Neural cell (in vitro differentiated cells): ENCODE measurements at regions not wholly inside any gene's neighbourhood (a gene's known extent, or its start where the extent isn't known, plus 50 kb on each side); places are given as distances from the start of the nearest gene placed in this dataset.

Experiments used
- H2AFZ ChIP-seq: fragments of 200-600, 300-800 bp; sonication (generic), shearing (Covaris generic); 2 replicates; pipeline ENCODE4 v1.6.0; 2014; ENCODE audit warnings: low read depth, mild to moderate bottlenecking, antibody characterized with exemption, low read length, moderate library complexity
- H3F3A ChIP-seq: fragments of 200-600 bp; shearing (Covaris generic); 2 replicates; pipeline ENCODE4 v1.6.1; 2016; ENCODE audit warnings: mild to moderate bottlenecking, moderate library complexity, mixed read lengths, antibody characterized with exemption, low read length; ENCODE audit not compliant: insufficient read depth, poor library complexity, severe bottlenecking
- H3K27ac ChIP-seq: fragments of 200-600, 300-800 bp; sonication (generic), shearing (Covaris generic); 2 replicates; pipeline ENCODE4 v1.5.1; 2014; ENCODE audit warnings: mild to moderate bottlenecking, low read length, moderate library complexity
- H3K27me3 ChIP-seq: fragments of 300-800, 200-600 bp; sonication (generic), shearing (Covaris generic); 2 replicates; pipeline ENCODE4 v1.6.0; 2014; ENCODE audit warnings: mild to moderate bottlenecking, low read depth, low read length, moderate library complexity; ENCODE audit not compliant: insufficient read depth
- H3K36me3 ChIP-seq: fragments of 300-800, 200-600 bp; sonication (generic), shearing (Covaris generic); 2 replicates; pipeline ENCODE4 v1.5.1; 2014; ENCODE audit warnings: mild to moderate bottlenecking, antibody characterized with exemption, low read length, moderate library complexity; ENCODE audit not compliant: insufficient read depth
- H3K4me2 ChIP-seq: fragments of 300-800, 200-600 bp; sonication (generic), shearing (Covaris generic); 2 replicates; pipeline ENCODE4 v1.6.0; 2014; ENCODE audit warnings: mild to moderate bottlenecking, low read length
- H3K4me3 ChIP-seq: fragments of 300-800, 200-600 bp; sonication (generic), shearing (Covaris generic); 2 replicates; pipeline ENCODE4 v1.5.1; 2014; ENCODE audit warnings: mild to moderate bottlenecking, low read length, moderate library complexity
- H3K79me2 ChIP-seq: fragments of 200-600 bp; shearing (Covaris generic); replicated peaks from 2 replicates; pipeline ENCODE4 v1.6.0; 2014; ENCODE audit warnings: mild to moderate bottlenecking, low read length, moderate library complexity; ENCODE audit not compliant: insufficient read depth
- H3K9ac ChIP-seq: fragments of 300-800, 200-600 bp; sonication (generic), shearing (Covaris generic); 2 replicates; pipeline ENCODE4 v1.6.1; 2016; ENCODE audit warnings: mild to moderate bottlenecking, low read length, mixed read lengths
- H3K9me2 ChIP-seq: fragments of 200-600 bp; shearing (Covaris generic); 2 replicates; pipeline ENCODE4 v1.6.1; 2016; ENCODE audit warnings: mild to moderate bottlenecking, low read length, mixed read lengths; ENCODE audit not compliant: insufficient read depth
- H3K9me3 ChIP-seq: fragments of 200-600, 300-800 bp; sonication (generic), shearing (Covaris generic); 2 replicates; pipeline ENCODE4 v1.6.1; 2016; ENCODE audit warnings: mild to moderate bottlenecking, mixed run types, low read length, moderate library complexity, mixed read lengths
- H4K20me1 ChIP-seq: fragments of 200-600 bp; shearing (Covaris generic); 2 replicates; pipeline ENCODE4 v1.6.1; 2016; ENCODE audit warnings: mild to moderate bottlenecking, mixed run types; ENCODE audit not compliant: insufficient read depth
- EP300 ChIP-seq: fragments of 450-650 bp; conservative IDR thresholded peaks from 2 replicates; pipeline ENCODE4 v1.6.1; 2014; ENCODE audit warnings: antibody characterized with exemption, mild to moderate bottlenecking, moderate library complexity; ENCODE audit not compliant: poor library complexity, severe bottlenecking
- EZH2 ChIP-seq: fragments of 200-600, 300-800 bp; shearing (Covaris generic), sonication (generic); IDR thresholded peaks from 2 replicates; pipeline ENCODE4 v1.6.1; 2014; ENCODE audit warnings: antibody characterized with exemption, low read length, borderline replicate concordance, mild to moderate bottlenecking; ENCODE audit not compliant: insufficient read depth, poor library complexity, severe bottlenecking
- MXI1 ChIP-seq: fragments of 450-650 bp; conservative IDR thresholded peaks from 2 replicates; pipeline ENCODE4 v1.6.1; 2014; ENCODE audit warnings: antibody characterized with exemption, mild to moderate bottlenecking; ENCODE audit not compliant: poor library complexity, severe bottlenecking
- POLR2AphosphoS5 ChIP-seq: IDR thresholded peaks from 2 replicates; pipeline ENCODE4 v1.6.1; 2012
- RAD21 ChIP-seq: fragments of 450-650 bp; conservative IDR thresholded peaks from 2 replicates; pipeline ENCODE4 v1.6.1; 2014; ENCODE audit warnings: antibody characterized with exemption, mild to moderate bottlenecking, moderate library complexity
- SMC3 ChIP-seq: fragments of 450-650 bp; conservative IDR thresholded peaks from 2 replicates; pipeline ENCODE4 v1.6.1; 2014; ENCODE audit warnings: antibody characterized with exemption, mild to moderate bottlenecking, moderate library complexity; ENCODE audit not compliant: poor library complexity
- TAF1 ChIP-seq: IDR thresholded peaks from 2 replicates; pipeline ENCODE4 v1.6.1; 2012; ENCODE audit warnings: low read depth
- TF ChIP-seq, protein P1 (sequence below): fragments of 450-650 bp; IDR thresholded peaks from 2 replicates; pipeline ENCODE4 v1.5.1; 2014; ENCODE audit warnings: antibody characterized with exemption, mild to moderate bottlenecking, moderate library complexity; ENCODE audit not compliant: poor library complexity, severe bottlenecking
- TF ChIP-seq, protein P2 (sequence below): IDR thresholded peaks from 2 replicates; pipeline ENCODE4 v1.6.1; 2012; ENCODE audit warnings: borderline replicate concordance

DNA sequence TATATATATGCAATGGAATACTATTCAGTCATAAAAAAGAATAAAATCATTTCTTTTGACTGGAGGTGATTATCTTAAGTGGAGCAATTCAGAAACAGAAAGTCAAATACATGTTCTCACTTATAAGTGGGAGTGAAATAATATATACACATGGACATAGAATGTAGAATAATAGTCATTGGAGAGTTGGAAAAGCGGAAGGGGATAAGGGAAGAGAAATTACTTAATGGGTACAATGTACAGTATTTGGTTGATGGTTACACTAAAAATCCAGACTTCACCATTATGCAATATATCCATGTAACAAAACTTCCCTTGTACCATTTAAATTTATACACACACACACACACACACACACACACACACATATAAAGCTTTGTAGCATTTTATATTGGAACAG lies 84.3 kb downstream of the RAP2B start:
- no peak for TF ChIP-seq SMC3
- TF ChIP-seq POLR2AphosphoS5 = no peak
- no peak for TF ChIP-seq TAF1
- Histone ChIP-seq H3K9me3 (peaks cover 5% of the 10 kb centered on the region), H3K27ac (no peak overlapping the region), H3K4me2 (no peak overlapping the region), H3K79me2 (no peaks in the 10 kb centered on the region), H4K20me1 (no peaks in the 10 kb centered on the region), H3F3A (no peaks in the 10 kb centered on the region), H2AFZ (no peak overlapping the region), H3K9ac (no peak overlapping the region), H3K9me2 (no peaks in the 10 kb centered on the region), H3K27me3 (no peaks in the 10 kb centered on the region), H3K4me3 (no peak overlapping the region), H3K36me3 (no peaks in the 10 kb centered on the region)

DNA sequence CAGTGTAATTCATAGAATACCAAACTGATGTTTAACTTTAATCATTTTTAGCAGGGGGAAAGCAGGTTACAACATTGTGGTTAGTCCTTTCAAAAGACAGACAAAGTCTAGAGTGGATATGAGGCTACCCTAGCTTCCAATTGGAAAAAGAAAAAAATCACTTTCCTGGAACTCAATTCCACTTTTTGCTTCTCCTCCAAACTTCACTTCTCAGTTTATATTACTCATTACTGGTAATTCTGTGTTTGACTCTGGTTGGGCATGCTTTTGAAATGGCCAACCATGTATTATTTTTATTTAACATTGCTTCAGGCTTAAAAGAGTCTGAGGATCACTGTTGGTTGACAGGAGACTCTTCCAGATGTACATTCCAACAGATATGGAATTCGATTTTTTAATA lies 84.8 kb downstream of the RAP2B start:
- no peaks in the 10 kb centered on the region for H3K9me2 ChIP-seq

More for the DNA sequence above, 84.8 kb downstream of the RAP2B start:
- H3K36me3 ChIP-seq = no peaks in the 10 kb centered on the region
- H3K79me2 ChIP-seq = no peaks in the 10 kb centered on the region
- H3K27ac ChIP-seq = no peak overlapping the region
- H3K4me3 ChIP-seq = no peak overlapping the region
- H3F3A ChIP-seq = no peaks in the 10 kb centered on the region
- no peaks in the 10 kb centered on the region for H3K27me3 ChIP-seq
- no peak overlapping the region for H3K4me2 ChIP-seq
- no peak overlapping the region for H3K9ac ChIP-seq
- peaks cover 5% of the 10 kb centered on the region for H3K9me3 ChIP-seq
- no peak overlapping the region for H2AFZ ChIP-seq
- H4K20me1 ChIP-seq = no peaks in the 10 kb centered on the region
- TF ChIP-seq MXI1 (no peak), RAD21 (no peak), EZH2 (no peak), EP300 (no peak), POLR2AphosphoS5 (no peak), TAF1 (no peak), SMC3 (no peak)
- TF ChIP-seq, protein P1, sequence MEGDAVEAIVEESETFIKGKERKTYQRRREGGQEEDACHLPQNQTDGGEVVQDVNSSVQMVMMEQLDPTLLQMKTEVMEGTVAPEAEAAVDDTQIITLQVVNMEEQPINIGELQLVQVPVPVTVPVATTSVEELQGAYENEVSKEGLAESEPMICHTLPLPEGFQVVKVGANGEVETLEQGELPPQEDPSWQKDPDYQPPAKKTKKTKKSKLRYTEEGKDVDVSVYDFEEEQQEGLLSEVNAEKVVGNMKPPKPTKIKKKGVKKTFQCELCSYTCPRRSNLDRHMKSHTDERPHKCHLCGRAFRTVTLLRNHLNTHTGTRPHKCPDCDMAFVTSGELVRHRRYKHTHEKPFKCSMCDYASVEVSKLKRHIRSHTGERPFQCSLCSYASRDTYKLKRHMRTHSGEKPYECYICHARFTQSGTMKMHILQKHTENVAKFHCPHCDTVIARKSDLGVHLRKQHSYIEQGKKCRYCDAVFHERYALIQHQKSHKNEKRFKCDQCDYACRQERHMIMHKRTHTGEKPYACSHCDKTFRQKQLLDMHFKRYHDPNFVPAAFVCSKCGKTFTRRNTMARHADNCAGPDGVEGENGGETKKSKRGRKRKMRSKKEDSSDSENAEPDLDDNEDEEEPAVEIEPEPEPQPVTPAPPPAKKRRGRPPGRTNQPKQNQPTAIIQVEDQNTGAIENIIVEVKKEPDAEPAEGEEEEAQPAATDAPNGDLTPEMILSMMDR = no peak
- TF ChIP-seq, protein P2, sequence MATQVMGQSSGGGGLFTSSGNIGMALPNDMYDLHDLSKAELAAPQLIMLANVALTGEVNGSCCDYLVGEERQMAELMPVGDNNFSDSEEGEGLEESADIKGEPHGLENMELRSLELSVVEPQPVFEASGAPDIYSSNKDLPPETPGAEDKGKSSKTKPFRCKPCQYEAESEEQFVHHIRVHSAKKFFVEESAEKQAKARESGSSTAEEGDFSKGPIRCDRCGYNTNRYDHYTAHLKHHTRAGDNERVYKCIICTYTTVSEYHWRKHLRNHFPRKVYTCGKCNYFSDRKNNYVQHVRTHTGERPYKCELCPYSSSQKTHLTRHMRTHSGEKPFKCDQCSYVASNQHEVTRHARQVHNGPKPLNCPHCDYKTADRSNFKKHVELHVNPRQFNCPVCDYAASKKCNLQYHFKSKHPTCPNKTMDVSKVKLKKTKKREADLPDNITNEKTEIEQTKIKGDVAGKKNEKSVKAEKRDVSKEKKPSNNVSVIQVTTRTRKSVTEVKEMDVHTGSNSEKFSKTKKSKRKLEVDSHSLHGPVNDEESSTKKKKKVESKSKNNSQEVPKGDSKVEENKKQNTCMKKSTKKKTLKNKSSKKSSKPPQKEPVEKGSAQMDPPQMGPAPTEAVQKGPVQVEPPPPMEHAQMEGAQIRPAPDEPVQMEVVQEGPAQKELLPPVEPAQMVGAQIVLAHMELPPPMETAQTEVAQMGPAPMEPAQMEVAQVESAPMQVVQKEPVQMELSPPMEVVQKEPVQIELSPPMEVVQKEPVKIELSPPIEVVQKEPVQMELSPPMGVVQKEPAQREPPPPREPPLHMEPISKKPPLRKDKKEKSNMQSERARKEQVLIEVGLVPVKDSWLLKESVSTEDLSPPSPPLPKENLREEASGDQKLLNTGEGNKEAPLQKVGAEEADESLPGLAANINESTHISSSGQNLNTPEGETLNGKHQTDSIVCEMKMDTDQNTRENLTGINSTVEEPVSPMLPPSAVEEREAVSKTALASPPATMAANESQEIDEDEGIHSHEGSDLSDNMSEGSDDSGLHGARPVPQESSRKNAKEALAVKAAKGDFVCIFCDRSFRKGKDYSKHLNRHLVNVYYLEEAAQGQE = no peak
